ENCODE measurements at regions not wholly inside any gene's neighbourhood (a gene's known extent, or its start where the extent isn't known, plus 50 kb on each side); places are given as distances from the start of the nearest gene placed in this dataset.
"Not testable (repeated sequence)": the region's sequence is repeated elsewhere in the genome, so short reads cannot be mapped to it uniquely, and the experiment has no call there.

- FAIRE-seq, result no peak
These were observed 205.9 kb upstream of the VCX start for GRCh38 chrX:7637066-7637465.

GRCh38 chrX:7635604-7636003 is 207.4 kb upstream of the VCX start:
- no peak for FAIRE-seq

GRCh38 chrX:7620560-7620959 is 222.4 kb upstream of the VCX start:
- no peak for FAIRE-seq

GRCh38 chrX:7617994-7618393 is 225.0 kb upstream of the VCX start:
- FAIRE-seq, result no peak

- FAIRE-seq, result no peak
These were observed 228.4 kb upstream of the VCX start for GRCh38 chrX:7614616-7615015.

GRCh38 chrX:7608625-7609024 is 234.3 kb upstream of the VCX start:
- FAIRE-seq, result not testable (repeated sequence)

- no peak for FAIRE-seq
These were observed 236.8 kb upstream of the VCX start for GRCh38 chrX:7606039-7606652.

GRCh38 chrX:7603387-7603786 is 239.6 kb upstream of the VCX start:
- no peak for FAIRE-seq

GRCh38 chrX:7596822-7597221 is 246.1 kb upstream of the VCX start:
- no peak for FAIRE-seq

- FAIRE-seq, result not testable (repeated sequence)
These were observed 249.6 kb upstream of the VCX start for GRCh38 chrX:7593370-7593769.

GRCh38 chrX:7586126-7586525 is 256.8 kb upstream of the VCX start:
- FAIRE-seq, result peak; percentile 63

GRCh38 chrX:7582191-7582590 is 260.8 kb upstream of the VCX start:
- FAIRE-seq, result no peak

GRCh38 chrX:7580127-7580526 is 262.8 kb upstream of the VCX start:
- no peak for FAIRE-seq

- no peak for FAIRE-seq
These were observed 268.6 kb upstream of the VCX start for GRCh38 chrX:7574325-7574724.

GRCh38 chrX:7570432-7571029 is 272.4 kb upstream of the VCX start:
- FAIRE-seq, result no peak

GRCh38 chrX:7568597-7568996 is 274.4 kb upstream of the VCX start:
- FAIRE-seq, result no peak

GRCh38 chrX:7568130-7568529 is 274.8 kb upstream of the VCX start:
- FAIRE-seq, result no peak

- no peak for FAIRE-seq
These were observed 290.2 kb upstream of the VCX start for GRCh38 chrX:7552760-7553159.

GRCh38 chrX:7546551-7547080 is 296.4 kb upstream of the VCX start:
- FAIRE-seq, result no peak

- FAIRE-seq, result no peak
These were observed 297.4 kb upstream of the VCX start for GRCh38 chrX:7545564-7545963.

GRCh38 chrX:7542587-7543380 is 300.2 kb upstream of the VCX start:
- FAIRE-seq, result no peak

- no peak for FAIRE-seq
These were observed 320.1 kb upstream of the VCX start for GRCh38 chrX:7522860-7523259.

GRCh38 chrX:7515681-7516413 is 327.1 kb upstream of the VCX start:
- no peak for FAIRE-seq
